OCI-LY3 (cell line): ENCODE measurements at regions not wholly inside any gene's neighbourhood (a gene's known extent, or its start where the extent isn't known, plus 50 kb on each side); places are given as distances from the start of the nearest gene placed in this dataset.

Source experiments
- EZH2phosphoT487 ChIP-seq: fragments of 200-600 bp; shearing (Covaris generic); IDR thresholded peaks from 2 replicates; pipeline ENCODE4 v1.6.1; 2018; ENCODE audit warnings: antibody characterized with exemption, mixed run types, low read depth
- TF ChIP-seq, protein P1 (sequence below): fragments of 200-600, 300-600 bp; sonication (generic); IDR thresholded peaks from 2 replicates; pipeline ENCODE4 v1.5.1; 2014; ENCODE audit warnings: antibody characterized with exemption, low read length, low read depth

DNA sequence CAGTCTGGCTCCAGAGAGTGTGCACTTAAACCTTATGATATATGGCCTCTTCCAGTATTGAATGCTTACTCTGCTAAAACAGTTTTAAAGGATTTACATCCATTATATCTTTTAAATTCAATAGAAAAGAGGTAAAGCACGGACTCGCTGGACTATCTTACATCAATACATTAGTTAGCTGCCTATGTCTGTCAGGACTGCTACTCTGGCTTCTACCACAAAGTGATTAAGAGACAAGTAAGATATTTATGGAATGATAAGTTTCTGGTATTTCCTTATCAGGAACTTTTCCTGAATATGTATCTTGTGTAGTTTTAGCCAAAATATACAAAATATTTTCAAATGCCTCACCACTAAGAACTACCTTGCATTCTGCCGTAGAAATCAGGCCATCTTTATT lies 295.1 kb downstream of the ISL1 start:
- TF ChIP-seq, protein P1, sequence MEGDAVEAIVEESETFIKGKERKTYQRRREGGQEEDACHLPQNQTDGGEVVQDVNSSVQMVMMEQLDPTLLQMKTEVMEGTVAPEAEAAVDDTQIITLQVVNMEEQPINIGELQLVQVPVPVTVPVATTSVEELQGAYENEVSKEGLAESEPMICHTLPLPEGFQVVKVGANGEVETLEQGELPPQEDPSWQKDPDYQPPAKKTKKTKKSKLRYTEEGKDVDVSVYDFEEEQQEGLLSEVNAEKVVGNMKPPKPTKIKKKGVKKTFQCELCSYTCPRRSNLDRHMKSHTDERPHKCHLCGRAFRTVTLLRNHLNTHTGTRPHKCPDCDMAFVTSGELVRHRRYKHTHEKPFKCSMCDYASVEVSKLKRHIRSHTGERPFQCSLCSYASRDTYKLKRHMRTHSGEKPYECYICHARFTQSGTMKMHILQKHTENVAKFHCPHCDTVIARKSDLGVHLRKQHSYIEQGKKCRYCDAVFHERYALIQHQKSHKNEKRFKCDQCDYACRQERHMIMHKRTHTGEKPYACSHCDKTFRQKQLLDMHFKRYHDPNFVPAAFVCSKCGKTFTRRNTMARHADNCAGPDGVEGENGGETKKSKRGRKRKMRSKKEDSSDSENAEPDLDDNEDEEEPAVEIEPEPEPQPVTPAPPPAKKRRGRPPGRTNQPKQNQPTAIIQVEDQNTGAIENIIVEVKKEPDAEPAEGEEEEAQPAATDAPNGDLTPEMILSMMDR = no peak
- TF ChIP-seq EZH2phosphoT487 = no peak
